Panc1 (cell line): ENCODE measurements at regions not wholly inside any gene's neighbourhood (a gene's known extent, or its start where the extent isn't known, plus 50 kb on each side); places are given as distances from the start of the nearest gene placed in this dataset.

Source experiments
- ATAC-seq: fragments of 200-7000 bp; cut with Tn5 transposase; 2 replicates; pipeline ENCODE4 v1.9.1; 2020; ENCODE audit warnings: mild to moderate bottlenecking, moderate library complexity
- BruUV-seq: library from RNA; stranded (reverse); fragments of 400-500 nt; replicated peaks from 2 replicates; lab custom pipeline; 2021; lab: Mats Ljungman, UMichigan
- CTCF ChIA-PET: fragments of 300-600 bp; sonication (Branson Sonifier 250); formaldehyde crosslinking; loops from one replicate; lab custom pipeline; 2022; ENCODE audit warnings: antibody characterized with exemption; lab: Charles Lee
- POLR2A ChIA-PET: fragments of 300-600 bp; sonication (Branson Sonifier 250); formaldehyde crosslinking; loops from one replicate; lab custom pipeline; 2022; ENCODE audit warnings: antibody characterized with exemption; lab: Charles Lee
- DNase-seq: peaks from one replicate; pipeline ENCODE4 v3.0.0-alpha.2; 2010; ENCODE audit warnings: low read depth, low spot score
- H3K27ac ChIP-seq: 2 replicates; pipeline ENCODE4 v1.5.1; 2011; ENCODE audit warnings: mild to moderate bottlenecking, low read length, inconsistent platforms
- H3K27me3 ChIP-seq: fragments of 200-500 bp; sonication (Bioruptor generic); 2 replicates; pipeline ENCODE4 v1.6.0; 2014; ENCODE audit warnings: low read length, inconsistent platforms; ENCODE audit not compliant: control insufficient read depth, insufficient read depth
- H3K36me3 ChIP-seq: fragments of 200-500 bp; sonication (Bioruptor generic); 2 replicates; pipeline ENCODE4 v1.5.1; 2014; ENCODE audit warnings: inconsistent platforms, mild to moderate bottlenecking, low read length, moderate library complexity; ENCODE audit not compliant: control insufficient read depth, insufficient read depth
- H3K4me1 ChIP-seq: 2 replicates; pipeline ENCODE4 v1.5.1; 2011; ENCODE audit warnings: inconsistent platforms, mild to moderate bottlenecking, low read length, moderate library complexity; ENCODE audit not compliant: control insufficient read depth, insufficient read depth
- H3K4me3 ChIP-seq, 2 experiments: 2 replicates each; pipeline ENCODE4 v1.5.1; 2011 to 2012; ENCODE audit warnings: low read depth in 2 of 2, low read length in 2 of 2, mild to moderate bottlenecking in 2 of 2, inconsistent platforms in 1 of 2, moderate library complexity in 1 of 2
- H3K9me3 ChIP-seq: fragments of 200-500 bp; sonication (Bioruptor generic); 2 replicates; pipeline ENCODE4 v1.5.1; 2014; ENCODE audit warnings: low read depth, mild to moderate bottlenecking, inconsistent platforms, low read length, moderate library complexity; ENCODE audit not compliant: control insufficient read depth, insufficient read depth
- CTCF ChIP-seq: fragments of 450-650 bp; IDR thresholded peaks from 2 replicates; pipeline ENCODE4 v1.5.1; 2017; ENCODE audit warnings: mild to moderate bottlenecking
- POLR2AphosphoS5 ChIP-seq: IDR thresholded peaks from 2 replicates; pipeline ENCODE4 v1.6.1; 2012; ENCODE audit warnings: mild to moderate bottlenecking, low read depth, low read length, moderate library complexity
- REST ChIP-seq, 2 experiments: IDR thresholded peaks; 2 replicates each; pipeline ENCODE4 v1.6.1; 2011 to 2012; ENCODE audit warnings: low read depth in 2 of 2, control low read depth in 1 of 2, low read length in 1 of 2, mild to moderate bottlenecking in 1 of 2, moderate library complexity in 1 of 2; ENCODE audit not compliant: insufficient read depth in 1 of 2
- SIN3A ChIP-seq: IDR thresholded peaks from 2 replicates; pipeline ENCODE4 v1.6.1; 2012; ENCODE audit warnings: low read depth, mild to moderate bottlenecking, low read length, moderate library complexity, borderline replicate concordance; ENCODE audit not compliant: insufficient read depth
- TCF7L2 ChIP-seq: IDR thresholded peaks from 2 replicates; pipeline ENCODE4 v1.6.1; 2011; ENCODE audit warnings: mild to moderate bottlenecking, low read depth, low read length, inconsistent platforms
- in situ Hi-C: cut with HindIII; loops from 2 replicates; pipeline ENCODE4 v1.10.0; 2016; ENCODE audit warnings: low sequenced_read_pairs, low pct_unique_long_range_greater_than_20kb
- intact Hi-C: fragments of 100-400 bp; cut with micrococcal nuclease; formaldehyde crosslinking; loops from one replicate; pipeline ENCODE4 v1.10.0; 2022; ENCODE audit not compliant: unreplicated experiment

DNA sequence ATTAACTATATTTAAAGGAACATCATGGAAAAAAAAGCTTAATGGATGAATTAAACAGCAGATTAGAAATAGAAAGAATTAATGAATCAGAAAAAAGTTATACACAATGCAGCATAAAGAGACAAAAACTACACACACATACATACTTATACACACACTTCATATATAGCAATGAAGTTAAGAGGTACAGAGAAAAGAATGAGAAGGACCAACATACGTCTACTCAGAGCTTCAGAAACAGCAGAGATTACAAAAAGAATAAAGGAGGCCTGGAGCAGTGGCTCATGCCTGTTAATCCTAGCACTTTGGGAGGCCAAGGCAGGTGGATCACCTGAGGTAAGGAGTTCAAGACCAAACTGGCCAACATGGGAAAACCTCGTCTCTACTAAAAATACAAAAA lies 133.9 kb upstream of the TNPO1 start:
- ChIA-PET POLR2A (no interaction called here), CTCF (interaction anchor here (0.6 kb wide), 1 partner anchor 533 kb away, joined by 7 read pairs; no protein-coding TSS in a partner anchor)
- Histone ChIP-seq H3K9me3 (no peaks in the 10 kb centered on the region), H3K27me3 (no peaks in the 10 kb centered on the region), H3K4me3 (no peak overlapping the region), H3K4me1 (no peaks in the 10 kb centered on the region), H3K27ac (no peak overlapping the region), H3K36me3 (no peaks in the 10 kb centered on the region)
- TF ChIP-seq CTCF (no peak), POLR2AphosphoS5 (no peak)
- BruUV-seq = no TSS peak
- DNase-seq (no peak), ATAC-seq (no peak)
- in situ Hi-C loops (no loop called here), intact Hi-C loops (no loop called here)

DNA sequence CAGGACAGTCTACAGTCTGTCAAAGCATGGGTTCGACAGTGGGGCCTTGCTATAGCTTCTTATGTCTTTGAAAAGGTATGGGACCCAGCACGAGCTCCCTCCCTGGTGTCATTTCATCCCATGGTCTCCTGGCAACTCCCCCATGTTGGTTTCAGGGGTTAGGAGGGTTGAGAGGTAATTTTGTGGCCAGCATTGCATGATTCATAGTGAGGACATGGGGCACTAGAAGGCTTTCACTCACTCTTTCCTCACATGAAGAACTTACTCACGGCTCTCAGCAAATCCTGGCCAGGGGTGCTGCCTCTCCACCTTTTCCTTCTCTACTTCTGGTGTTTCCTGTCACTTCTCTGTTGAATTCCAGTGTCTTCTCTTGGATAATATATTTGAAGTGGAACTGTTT lies 134.7 kb upstream of the TNPO1 start:
- ChIA-PET CTCF (interaction anchor here (0.6 kb wide), 1 partner anchor 534 kb away, joined by 7 read pairs; no protein-coding TSS in a partner anchor), POLR2A (no interaction called here)
- no peaks in the 10 kb centered on the region for H3K4me1 ChIP-seq
- no peaks in the 10 kb centered on the region for H3K9me3 ChIP-seq
- no peak for DNase-seq
- no peaks in the 10 kb centered on the region for H3K27me3 ChIP-seq
- no peak for ATAC-seq
- in situ Hi-C loops (no loop called here), intact Hi-C loops (no loop called here)
- BruUV-seq = no TSS peak
- TF ChIP-seq SIN3A = no peak
- no peak for TF ChIP-seq CTCF
- no peak for TF ChIP-seq REST (IDR thresholded peaks at IDR 0.05; ENCODE audit: insufficient read depth in 1 of 2, low read depth in 2 of 2, low read length in 1 of 2)
- TF ChIP-seq POLR2AphosphoS5 = no peak
- TF ChIP-seq TCF7L2 = no peak
- no peak overlapping the region for H3K4me3 ChIP-seq
- H3K36me3 ChIP-seq = no peaks in the 10 kb centered on the region
- H3K27ac ChIP-seq = no peak overlapping the region

DNA sequence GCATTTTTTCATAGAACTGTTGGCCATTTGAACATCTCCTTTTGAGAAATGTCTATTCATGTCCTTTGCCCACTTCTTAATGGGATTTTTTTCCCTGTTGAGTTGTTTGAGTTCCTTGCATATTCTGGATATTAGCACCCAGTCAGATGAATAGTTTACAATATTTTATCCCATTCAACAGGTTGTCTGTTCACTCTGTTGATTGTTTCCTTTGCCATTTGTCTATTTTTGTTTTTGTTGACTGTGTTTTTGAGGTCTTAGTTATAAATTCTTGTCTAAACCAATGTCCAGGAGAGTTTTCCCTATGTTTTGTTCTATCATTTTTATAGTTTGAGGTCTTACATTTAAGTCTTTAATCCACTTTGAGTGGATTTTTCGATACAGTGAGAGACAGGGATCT lies 139.0 kb upstream of the TNPO1 start:
- in situ Hi-C loops = no loop called here
- H3K4me1 ChIP-seq = no peaks in the 10 kb centered on the region

More for the DNA sequence above, 139.0 kb upstream of the TNPO1 start:
- H3K36me3 ChIP-seq = no peaks in the 10 kb centered on the region
- H3K27me3 ChIP-seq = no peaks in the 10 kb centered on the region
- ChIA-PET POLR2A (no interaction called here), CTCF (no interaction called here)
- ATAC-seq (no peak), DNase-seq (no peak)
- intact Hi-C loops = no loop called here
- TF ChIP-seq CTCF = no peak
- TF ChIP-seq TCF7L2 = no peak
- TF ChIP-seq POLR2AphosphoS5 = no peak
- TF ChIP-seq REST (IDR thresholded peaks at IDR 0.05; ENCODE audit: insufficient read depth in 1 of 2, low read depth in 2 of 2, low read length in 1 of 2) = no peak
- no peak overlapping the region for H3K27ac ChIP-seq
- no peak overlapping the region for H3K4me3 ChIP-seq
- H3K9me3 ChIP-seq = no peaks in the 10 kb centered on the region
- BruUV-seq = no TSS peak
